Rectal smooth muscle tissue (tissue), 1 donor: ENCODE measurements at regions not wholly inside any gene's neighbourhood (a gene's known extent, or its start where the extent isn't known, plus 50 kb on each side); places are given as distances from the start of the nearest gene placed in this dataset.

Experiments used
- H3K27ac ChIP-seq: one replicate; pipeline ENCODE4 v1.7.0; 2013; ENCODE audit warnings: low read depth, low read length, inconsistent platforms
- H3K27me3 ChIP-seq: one replicate; pipeline ENCODE4 v1.7.0; 2013; ENCODE audit warnings: low read length; ENCODE audit not compliant: control insufficient read depth, insufficient read depth
- H3K36me3 ChIP-seq: one replicate; pipeline ENCODE4 v1.7.0; 2013; ENCODE audit warnings: low read length; ENCODE audit not compliant: control insufficient read depth, insufficient read depth
- H3K4me1 ChIP-seq: one replicate; pipeline ENCODE4 v1.7.0; 2013; ENCODE audit warnings: low read length; ENCODE audit not compliant: control insufficient read depth, insufficient read depth
- H3K4me3 ChIP-seq: one replicate; pipeline ENCODE4 v1.7.0; 2013; ENCODE audit warnings: low read length
- H3K9ac ChIP-seq: one replicate; pipeline ENCODE4 v1.7.0; 2013; ENCODE audit warnings: low read length

- Histone ChIP-seq H3K9ac (no peak overlapping the region), H3K27me3 (no peaks in the 10 kb centered on the region), H3K36me3 (no peaks in the 10 kb centered on the region), H3K27ac (peak overlapping the region; percentile 88), H3K4me1 (peaks cover 19% of the 10 kb centered on the region), H3K4me3 (no peak overlapping the region)
These were observed 133.8 kb upstream of the MCTP2 start for GRCh38 chr15:94097552-94097951.

GRCh38 chr15:94094310-94094709, 137.1 kb upstream of the MCTP2 start:
- Histone ChIP-seq H3K27me3 (no peaks in the 10 kb centered on the region), H3K9ac (no peak overlapping the region), H3K36me3 (no peaks in the 10 kb centered on the region), H3K27ac (no peak overlapping the region), H3K4me3 (no peak overlapping the region), H3K4me1 (peaks cover 11% of the 10 kb centered on the region)

- peaks cover 30% of the 10 kb centered on the region for H3K4me1 ChIP-seq
These were observed 145.0 kb upstream of the MCTP2 start for GRCh38 chr15:94086341-94086740.

GRCh38 chr15:94083467-94084052, 147.8 kb upstream of the MCTP2 start:
- H3K27ac ChIP-seq, result peak overlapping the region; percentile 62
- H3K27me3 ChIP-seq, result no peaks in the 10 kb centered on the region
- no peak overlapping the region for H3K9ac ChIP-seq
- H3K4me1 ChIP-seq, result peaks cover 28% of the 10 kb centered on the region
- H3K36me3 ChIP-seq, result no peaks in the 10 kb centered on the region
- no peak overlapping the region for H3K4me3 ChIP-seq

More at GRCh38 chr15:94086341-94086740, 145.0 kb upstream of the MCTP2 start:
- no peak overlapping the region for H3K9ac ChIP-seq
- H3K27ac ChIP-seq, result no peak overlapping the region
- no peaks in the 10 kb centered on the region for H3K27me3 ChIP-seq
- H3K36me3 ChIP-seq, result no peaks in the 10 kb centered on the region
- no peak overlapping the region for H3K4me3 ChIP-seq

GRCh38 chr15:94081829-94082228, 149.5 kb upstream of the MCTP2 start:
- peak overlapping the region; percentile 62 for H3K27ac ChIP-seq
- H3K4me1 ChIP-seq, result peaks cover 34% of the 10 kb centered on the region
- no peaks in the 10 kb centered on the region for H3K36me3 ChIP-seq
- H3K27me3 ChIP-seq, result no peaks in the 10 kb centered on the region
- no peak overlapping the region for H3K4me3 ChIP-seq
- no peak overlapping the region for H3K9ac ChIP-seq

GRCh38 chr15:94080989-94081605, 150.3 kb upstream of the MCTP2 start:
- peak overlapping the region; percentile 62 for H3K27ac ChIP-seq

GRCh38 chr15:94080416-94080815, 150.9 kb upstream of the MCTP2 start:
- no peak overlapping the region for H3K27ac ChIP-seq
- H3K36me3 ChIP-seq, result no peaks in the 10 kb centered on the region
- H3K4me1 ChIP-seq, result peaks cover 38% of the 10 kb centered on the region
- H3K4me3 ChIP-seq, result no peak overlapping the region
- no peaks in the 10 kb centered on the region for H3K27me3 ChIP-seq
- no peak overlapping the region for H3K9ac ChIP-seq

More at GRCh38 chr15:94080989-94081605, 150.3 kb upstream of the MCTP2 start:
- no peak overlapping the region for H3K4me3 ChIP-seq
- H3K27me3 ChIP-seq, result no peaks in the 10 kb centered on the region
- no peaks in the 10 kb centered on the region for H3K36me3 ChIP-seq
- H3K9ac ChIP-seq, result no peak overlapping the region
- H3K4me1 ChIP-seq, result peaks cover 31% of the 10 kb centered on the region

- no peaks in the 10 kb centered on the region for H3K27me3 ChIP-seq
- no peaks in the 10 kb centered on the region for H3K36me3 ChIP-seq
- no peak overlapping the region for H3K4me3 ChIP-seq
- H3K27ac ChIP-seq, result no peak overlapping the region
- H3K4me1 ChIP-seq, result peaks cover 38% of the 10 kb centered on the region
- no peak overlapping the region for H3K9ac ChIP-seq
These were observed 151.4 kb upstream of the MCTP2 start for GRCh38 chr15:94079968-94080367.

GRCh38 chr15:94079459-94079858, 151.9 kb upstream of the MCTP2 start:
- H3K9ac ChIP-seq, result no peak overlapping the region
- H3K4me1 ChIP-seq, result peaks cover 38% of the 10 kb centered on the region
- H3K4me3 ChIP-seq, result no peak overlapping the region
- H3K36me3 ChIP-seq, result no peaks in the 10 kb centered on the region
- no peak overlapping the region for H3K27ac ChIP-seq
- no peaks in the 10 kb centered on the region for H3K27me3 ChIP-seq

- H3K27me3 ChIP-seq, result no peaks in the 10 kb centered on the region
- H3K36me3 ChIP-seq, result no peaks in the 10 kb centered on the region
- no peak overlapping the region for H3K27ac ChIP-seq
- no peak overlapping the region for H3K4me3 ChIP-seq
- peaks cover 27% of the 10 kb centered on the region for H3K4me1 ChIP-seq
- no peak overlapping the region for H3K9ac ChIP-seq
These were observed 153.4 kb upstream of the MCTP2 start for GRCh38 chr15:94077938-94078337.

GRCh38 chr15:94075349-94075748, 156.0 kb upstream of the MCTP2 start:
- Histone ChIP-seq H3K36me3 (no peaks in the 10 kb centered on the region), H3K27ac (peak overlapping the region; percentile 61), H3K4me3 (no peak overlapping the region), H3K27me3 (no peaks in the 10 kb centered on the region), H3K9ac (no peak overlapping the region), H3K4me1 (peaks cover 14% of the 10 kb centered on the region)

GRCh38 chr15:94070356-94071295, 160.7 kb upstream of the MCTP2 start:
- Histone ChIP-seq H3K4me1 (peaks cover 4% of the 10 kb centered on the region), H3K9ac (no peak overlapping the region), H3K27me3 (no peaks in the 10 kb centered on the region), H3K36me3 (no peaks in the 10 kb centered on the region), H3K27ac (peak overlapping the region; percentile 71), H3K4me3 (peak overlapping the region; percentile 11)
